HEK293T (cell line): ENCODE measurements at regions not wholly inside any gene's neighbourhood (a gene's known extent, or its start where the extent isn't known, plus 50 kb on each side); places are given as distances from the start of the nearest gene placed in this dataset.

ENCODE experiments used
- CTCF ChIA-PET: fragments of 350-600 bp; formaldehyde crosslinking; extraction: SDS; loops from one replicate; lab custom pipeline; 2021; ENCODE audit warnings: antibody characterized with exemption, inconsistent platforms; lab: Yijun Ruan, JAX
- POLR2A ChIA-PET: fragments of 350-600 bp; formaldehyde crosslinking; extraction: SDS; loops from one replicate; lab custom pipeline; 2020; ENCODE audit warnings: antibody characterized with exemption, inconsistent platforms; lab: Yijun Ruan, JAX
- DNase-seq: peaks from one replicate; pipeline ENCODE4 v3.0.0; 2012; ENCODE audit warnings: mixed read lengths; ENCODE audit errors: extremely low spot score
- ARNT ChIP-seq: fragments of 450-650 bp; IDR thresholded peaks from 2 replicates; pipeline ENCODE4 v1.6.1; 2017; ENCODE audit warnings: mild to moderate bottlenecking
- BHLHE40 ChIP-seq: fragments of 450-650 bp; IDR thresholded peaks from 2 replicates; pipeline ENCODE4 v1.6.1; 2016; ENCODE audit warnings: mild to moderate bottlenecking, moderate library complexity, borderline replicate concordance
- CTBP1 ChIP-seq: fragments of 450-650 bp; IDR thresholded peaks from 2 replicates; pipeline ENCODE4 v1.6.1; 2016; ENCODE audit warnings: borderline replicate concordance
- ELF4 ChIP-seq: fragments of 450-650 bp; IDR thresholded peaks from 2 replicates; pipeline ENCODE4 v1.6.1; 2017; ENCODE audit warnings: antibody characterized with exemption
- FOXA1 ChIP-seq: fragments of 450-650 bp; IDR thresholded peaks from 2 replicates; pipeline ENCODE4 v1.6.1; 2016; ENCODE audit warnings: mild to moderate bottlenecking
- FOXK2 ChIP-seq: fragments of 450-650 bp; IDR thresholded peaks from 2 replicates; pipeline ENCODE4 v1.6.1; 2016; ENCODE audit warnings: mild to moderate bottlenecking
- FOXM1 ChIP-seq: fragments of 450-650 bp; IDR thresholded peaks from 2 replicates; pipeline ENCODE4 v1.6.1; 2017; ENCODE audit warnings: mild to moderate bottlenecking, borderline replicate concordance
- HDGF ChIP-seq: fragments of 450-650 bp; IDR thresholded peaks from 2 replicates; pipeline ENCODE4 v1.6.1; 2017; ENCODE audit warnings: antibody characterized with exemption, borderline replicate concordance
- L3MBTL2 ChIP-seq: fragments of 450-650 bp; conservative IDR thresholded peaks from 2 replicates; pipeline ENCODE4 v1.6.1; 2016; ENCODE audit warnings: mild to moderate bottlenecking
- LEF1 ChIP-seq: fragments of 450-650 bp; IDR thresholded peaks from 2 replicates; pipeline ENCODE4 v1.6.1; 2017; ENCODE audit warnings: mild to moderate bottlenecking, borderline replicate concordance
- NFRKB ChIP-seq: fragments of 450-650 bp; IDR thresholded peaks from 2 replicates; pipeline ENCODE4 v1.6.1; 2016; ENCODE audit warnings: mild to moderate bottlenecking, moderate library complexity
- PKNOX1 ChIP-seq: fragments of 450-650 bp; IDR thresholded peaks from 2 replicates; pipeline ENCODE4 v1.6.1; 2016
- SP1 ChIP-seq: fragments of 450-650 bp; IDR thresholded peaks from 2 replicates; pipeline ENCODE4 v1.6.1; 2017
- SUZ12 ChIP-seq: fragments of 450-650 bp; IDR thresholded peaks from 2 replicates; pipeline ENCODE4 v1.6.1; 2016; ENCODE audit warnings: mild to moderate bottlenecking
- TARDBP ChIP-seq: fragments of 450-650 bp; IDR thresholded peaks from 2 replicates; pipeline ENCODE4 v1.6.1; 2016
- ZNF384 ChIP-seq: fragments of 450-650 bp; IDR thresholded peaks from 2 replicates; pipeline ENCODE4 v1.6.1; 2016

GRCh38 chr15:67941648-67942310 lies 101.9 kb upstream of the RNU6-1 start:
- TF ChIP-seq PKNOX1 (peak; percentile 53), FOXM1 (no peak)
- POLR2A ChIA-PET, result no interaction called here
- CTCF ChIA-PET, result no interaction called here
- DNase-seq, result no peak

GRCh38 chr15:67943475-67943874 lies 103.6 kb upstream of the RNU6-1 start:
- ChIA-PET CTCF (no interaction called here), POLR2A (interaction anchor here (0.6 kb wide), 1 partner anchor 16 kb away, joined by 3 read pairs; no protein-coding TSS in a partner anchor)
- TF ChIP-seq ARNT, result no peak
- TF ChIP-seq LEF1, result no peak
- TF ChIP-seq NFRKB, result no peak
- no peak for TF ChIP-seq PKNOX1
- no peak for TF ChIP-seq SUZ12
- no peak for TF ChIP-seq ELF4
- no peak for TF ChIP-seq CTBP1
- no peak for TF ChIP-seq TARDBP
- TF ChIP-seq BHLHE40, result no peak
- no peak for TF ChIP-seq L3MBTL2
- TF ChIP-seq FOXK2, result no peak
- no peak for TF ChIP-seq FOXM1
- TF ChIP-seq ZNF384, result no peak
- TF ChIP-seq FOXA1, result no peak
- no peak for TF ChIP-seq HDGF
- DNase-seq, result no peak

- DNase-seq, result no peak
- POLR2A ChIA-PET, result interaction anchor here (0.6 kb wide), 1 partner anchor 16 kb away, joined by 3 read pairs; no protein-coding TSS in a partner anchor
- CTCF ChIA-PET, result no interaction called here
- TF ChIP-seq ELF4 (no peak), ZNF384 (no peak), ARNT (no peak), HDGF (no peak)
Measured at GRCh38 chr15:67944010-67944641, 104.3 kb upstream of the RNU6-1 start.

GRCh38 chr15:67945131-67945530 lies 105.3 kb upstream of the RNU6-1 start:
- POLR2A ChIA-PET, result interaction anchor here (0.8 to 2.5 kb wide), 3 partner anchors 17 to 30 kb away, joined by 3 to 13 read pairs (median 3); no protein-coding TSS in a partner anchor
- TF ChIP-seq SP1, result no peak
- no peak for TF ChIP-seq CTBP1
- no peak for TF ChIP-seq SUZ12
- TF ChIP-seq LEF1, result no peak
- TF ChIP-seq BHLHE40, result no peak
- CTCF ChIA-PET, result no interaction called here
- DNase-seq, result no peak

GRCh38 chr15:67945951-67946700 lies 106.3 kb upstream of the RNU6-1 start:
- POLR2A ChIA-PET, result interaction anchor here (0.8 to 2.5 kb wide), 3 partner anchors 18 to 31 kb away, joined by 3 to 13 read pairs (median 3); no protein-coding TSS in a partner anchor
- CTCF ChIA-PET, result interaction anchor here (1.0 kb wide), 1 partner anchor 16 kb away, joined by 3 read pairs; no protein-coding TSS in a partner anchor
- peak; percentile 48; the same call in 1 of the 2 replicates for TF ChIP-seq L3MBTL2
- no peak for TF ChIP-seq BHLHE40
- peak; percentile 49 for DNase-seq

GRCh38 chr15:67946701-67947100 lies 106.9 kb upstream of the RNU6-1 start:
- CTCF ChIA-PET, result no interaction called here
- POLR2A ChIA-PET, result interaction anchor here (2.5 kb wide), 1 partner anchor 32 kb away, joined by 13 read pairs; no protein-coding TSS in a partner anchor
- TF ChIP-seq NFRKB, result no peak
- no peak for TF ChIP-seq ARNT
- no peak for TF ChIP-seq CTBP1
- TF ChIP-seq PKNOX1, result no peak
- no peak for TF ChIP-seq HDGF
- no peak for TF ChIP-seq L3MBTL2
- TF ChIP-seq FOXK2, result no peak
- no peak for TF ChIP-seq FOXM1
- DNase-seq, result no peak
